ENCODE measurements at regions not wholly inside any gene's neighbourhood (a gene's known extent, or its start where the extent isn't known, plus 50 kb on each side); places are given as distances from the start of the nearest gene placed in this dataset.
"Not testable (repeated sequence)": the region's sequence is repeated elsewhere in the genome, so short reads cannot be mapped to it uniquely, and the experiment has no call there.

DNA sequence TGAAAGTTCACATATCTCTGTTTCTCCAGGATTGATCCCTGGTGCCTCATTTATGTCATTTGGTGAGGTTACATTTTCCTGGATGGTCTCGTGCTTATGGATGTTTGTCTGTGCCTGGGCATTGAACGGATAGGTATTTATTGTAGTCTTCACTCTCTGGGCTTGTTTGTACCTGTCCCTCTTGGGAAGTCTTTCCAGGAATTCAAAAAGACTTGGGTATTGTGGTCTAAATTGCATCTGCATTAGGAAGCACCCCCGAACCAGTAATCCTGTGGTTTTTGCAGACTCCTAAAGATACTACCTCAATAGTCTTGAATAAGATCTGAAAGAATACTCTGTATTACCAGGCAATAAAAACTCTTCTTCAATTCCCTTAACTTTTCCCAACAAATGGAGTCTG is 720.8 kb downstream of the SLC6A15 start:
- H3K27ac Mint-ChIP-seq = no peak overlapping the region
- ATAC-seq = no peak

DNA sequence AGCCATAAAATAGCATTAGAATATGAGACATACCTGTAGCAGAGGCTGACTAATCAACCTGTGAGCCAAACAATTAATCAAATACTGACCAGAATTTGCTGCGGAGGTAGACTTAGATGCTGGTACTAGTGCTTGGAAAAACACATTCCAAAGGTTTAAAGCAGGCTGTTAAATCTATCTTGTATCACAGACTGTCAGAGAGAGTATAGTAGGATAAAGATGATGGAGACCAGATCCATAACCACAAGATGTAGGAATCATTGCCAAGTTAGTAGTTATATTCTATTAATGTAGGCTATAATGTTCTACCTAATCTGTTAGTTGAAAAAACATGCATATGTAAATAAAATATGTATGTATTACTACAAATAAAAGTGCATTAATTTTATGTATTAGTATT is 726.2 kb downstream of the SLC6A15 start:
- ATAC-seq = no peak
- no peaks in the 10 kb centered on the region for H3K4me1 Mint-ChIP-seq
- peaks cover 13% of the 10 kb centered on the region for H3K9me3 Mint-ChIP-seq
- no peak overlapping the region for H3K27ac Mint-ChIP-seq
- no peak overlapping the region for H3K4me3 Mint-ChIP-seq
- H3K36me3 Mint-ChIP-seq = no peaks in the 10 kb centered on the region
- no peak for DNase-seq (ENCODE audit: low spot score in 2 of 2)

More for the DNA sequence above, 720.8 kb downstream of the SLC6A15 start:
- H3K36me3 Mint-ChIP-seq = no peaks in the 10 kb centered on the region
- no peaks in the 10 kb centered on the region for H3K4me1 Mint-ChIP-seq
- peaks cover 17% of the 10 kb centered on the region for H3K9me3 Mint-ChIP-seq
- DNase-seq (ENCODE audit: low spot score in 2 of 2) = no peak
- no peak overlapping the region for H3K4me3 Mint-ChIP-seq

DNA sequence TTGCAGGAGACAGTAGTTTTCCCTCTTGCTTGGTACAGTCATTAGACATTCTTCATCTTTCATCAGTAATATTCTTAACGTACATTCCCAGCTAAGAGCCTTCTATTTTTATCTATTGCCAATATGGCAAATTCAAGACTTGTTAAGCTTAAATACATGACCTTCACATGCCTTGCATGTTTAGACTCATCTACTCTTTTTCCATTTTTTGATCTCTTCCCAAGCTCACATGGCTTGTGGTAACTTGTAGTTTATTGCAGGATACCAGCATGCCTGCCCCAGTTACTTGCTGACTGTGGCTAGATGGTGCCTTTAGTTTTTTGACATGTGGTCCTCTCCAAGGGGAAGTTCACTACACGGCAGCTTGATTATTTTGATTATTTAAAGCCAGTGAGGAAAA is 729.0 kb downstream of the SLC6A15 start:
- ATAC-seq (no peak), DNase-seq (ENCODE audit: low spot score in 2 of 2) (no peak)

DNA sequence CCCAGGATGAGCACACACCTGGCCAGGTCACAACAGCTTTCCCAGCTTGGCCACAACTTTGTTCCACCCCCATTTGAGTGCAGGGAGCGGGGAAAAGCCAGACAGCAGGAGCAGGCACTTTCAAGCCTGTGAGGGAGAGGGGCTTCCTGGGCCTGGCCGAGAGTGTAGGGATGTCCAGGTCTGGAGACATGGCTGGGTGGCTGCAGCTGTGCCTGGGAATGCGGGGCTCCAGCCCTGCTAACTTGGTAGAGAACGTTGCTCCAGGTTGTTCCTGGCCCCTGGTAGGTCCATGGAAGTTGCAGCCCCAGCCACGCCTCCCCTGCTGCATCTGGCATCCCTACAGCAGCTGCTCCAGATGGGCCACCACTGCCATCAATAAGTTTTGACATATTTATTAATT is 738.5 kb downstream of the SLC6A15 start:
- no peaks in the 10 kb centered on the region for H3K4me1 Mint-ChIP-seq
- no peak for ATAC-seq
- DNase-seq (ENCODE audit: low spot score in 2 of 2) = no peak
- peaks cover 10% of the 10 kb centered on the region for H3K9me3 Mint-ChIP-seq
- no peak overlapping the region for H3K27ac Mint-ChIP-seq
- no peak overlapping the region for H3K4me3 Mint-ChIP-seq
- no peaks in the 10 kb centered on the region for H3K36me3 Mint-ChIP-seq

More for the DNA sequence above, 729.0 kb downstream of the SLC6A15 start:
- peaks cover 16% of the 10 kb centered on the region for H3K9me3 Mint-ChIP-seq
- no peaks in the 10 kb centered on the region for H3K36me3 Mint-ChIP-seq
- no peak overlapping the region for H3K27ac Mint-ChIP-seq
- no peaks in the 10 kb centered on the region for H3K4me1 Mint-ChIP-seq
- no peak overlapping the region for H3K4me3 Mint-ChIP-seq

DNA sequence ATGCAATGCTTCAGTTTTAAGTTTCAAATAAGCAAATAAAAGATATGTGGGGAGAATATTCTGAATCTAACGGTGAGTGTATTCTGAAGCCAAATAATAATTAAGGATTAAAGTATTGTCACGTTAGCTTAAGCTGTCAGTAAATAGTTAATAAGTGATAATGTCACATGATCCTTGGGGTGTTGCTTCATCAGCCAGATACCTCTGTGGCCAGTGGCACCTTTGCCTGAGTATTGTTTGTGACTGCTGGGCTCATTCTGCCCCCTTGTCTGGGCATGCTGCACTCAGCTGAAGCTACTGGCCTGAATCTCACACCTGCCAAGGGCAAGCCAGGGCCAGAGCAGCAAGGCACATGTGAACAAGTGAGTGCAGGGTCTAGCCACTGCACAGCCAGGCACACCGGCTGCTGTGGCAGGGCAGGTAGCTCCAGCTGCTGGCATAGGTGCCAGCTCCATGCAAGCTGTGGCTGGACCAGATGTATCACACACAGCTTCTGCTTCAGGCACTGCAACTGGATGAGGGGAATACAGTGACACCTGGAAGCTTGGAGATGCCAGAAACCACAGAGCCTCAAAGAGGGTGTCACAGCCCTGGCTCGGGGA is 739.7 kb downstream of the SLC6A15 start:
- no peaks in the 10 kb centered on the region for H3K4me1 Mint-ChIP-seq
- peaks cover 5% of the 10 kb centered on the region for H3K9me3 Mint-ChIP-seq
- H3K36me3 Mint-ChIP-seq = no peaks in the 10 kb centered on the region
- H3K4me3 Mint-ChIP-seq = no peak overlapping the region
- no peak for ATAC-seq
- H3K27ac Mint-ChIP-seq = no peak overlapping the region
- no peak for DNase-seq (ENCODE audit: low spot score in 2 of 2)

DNA sequence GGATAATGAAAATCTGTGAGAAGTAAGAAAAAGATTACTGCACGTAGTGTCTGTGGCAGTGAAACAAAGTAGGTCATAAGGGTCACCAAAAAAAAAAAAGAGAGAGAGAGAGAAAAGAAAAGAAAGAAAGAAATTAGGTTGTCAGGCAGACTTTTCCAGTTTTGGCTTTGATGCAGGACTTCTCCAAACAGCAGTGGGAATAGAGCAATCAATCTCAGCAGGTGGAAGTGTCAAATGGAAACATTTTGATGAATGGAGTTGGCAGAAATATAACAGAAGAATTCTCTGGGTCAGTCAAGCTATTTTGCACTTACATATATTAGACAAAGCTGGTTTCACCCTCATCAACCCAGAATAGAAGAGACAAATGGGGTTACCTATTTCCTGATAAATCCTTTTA is 745.8 kb downstream of the SLC6A15 start:
- no peak for DNase-seq (ENCODE audit: low spot score in 2 of 2)
- Mint-ChIP-seq H3K9me3 (peaks cover 7% of the 10 kb centered on the region), H3K4me1 (no peaks in the 10 kb centered on the region), H3K4me3 (no peak overlapping the region), H3K27ac (no peak overlapping the region), H3K36me3 (no peaks in the 10 kb centered on the region)
- ATAC-seq = no peak

DNA sequence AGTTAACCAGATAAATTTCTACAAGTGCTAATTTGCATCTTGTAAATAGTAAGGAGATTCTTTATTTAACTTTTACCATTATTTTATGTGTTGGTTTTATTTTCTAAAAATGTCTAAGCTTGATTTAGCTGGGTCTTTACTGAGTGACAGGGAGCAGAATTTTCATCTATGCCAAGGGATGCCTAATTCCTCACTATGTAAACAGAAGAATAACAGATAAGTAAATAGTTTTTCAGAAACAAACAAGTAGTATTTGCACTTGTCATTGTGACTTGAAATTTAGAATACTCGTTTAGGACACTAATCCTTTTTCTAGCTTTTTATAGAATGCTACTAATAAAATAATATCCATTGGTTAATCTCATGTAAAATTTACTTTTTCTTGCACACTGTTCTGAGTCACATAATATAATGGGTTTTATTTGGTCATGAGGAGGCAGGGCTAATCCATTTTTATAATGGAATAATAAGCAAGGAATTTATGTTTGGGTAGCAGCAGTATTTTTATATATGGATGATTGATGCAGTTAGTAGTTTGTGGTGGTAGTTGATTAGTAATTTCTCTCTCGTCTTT is 746.5 kb downstream of the SLC6A15 start:
- ATAC-seq = no peak
- no peaks in the 10 kb centered on the region for H3K4me1 Mint-ChIP-seq

DNA sequence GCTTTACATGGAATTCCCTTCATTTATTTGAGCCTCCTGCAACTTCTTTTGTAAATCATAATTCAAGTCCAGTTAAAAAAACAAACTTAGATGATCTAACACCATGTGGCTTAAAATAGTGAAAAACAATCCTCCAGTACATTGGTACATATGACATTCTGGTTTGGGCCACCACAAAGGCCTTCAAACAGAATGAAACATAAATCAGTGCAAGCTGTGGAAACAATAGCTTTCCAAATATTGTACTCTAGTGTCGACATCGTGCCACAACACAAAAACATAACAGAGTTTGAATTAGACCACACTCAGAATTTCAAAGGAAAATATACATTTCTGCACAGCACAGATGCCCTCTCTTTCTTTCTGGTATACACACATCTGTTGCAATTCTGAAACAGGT is 751.3 kb downstream of the SLC6A15 start:
- no peaks in the 10 kb centered on the region for H3K4me1 Mint-ChIP-seq
- no peak for ATAC-seq
- no peak for DNase-seq (ENCODE audit: low spot score in 2 of 2)
- H3K9me3 Mint-ChIP-seq = peaks cover 4% of the 10 kb centered on the region
- no peak overlapping the region for H3K27ac Mint-ChIP-seq
- no peak overlapping the region for H3K4me3 Mint-ChIP-seq
- no peaks in the 10 kb centered on the region for H3K36me3 Mint-ChIP-seq

More for the DNA sequence above, 746.5 kb downstream of the SLC6A15 start:
- no peak overlapping the region for H3K27ac Mint-ChIP-seq
- DNase-seq (ENCODE audit: low spot score in 2 of 2) = no peak
- H3K4me3 Mint-ChIP-seq = no peak overlapping the region
- no peaks in the 10 kb centered on the region for H3K36me3 Mint-ChIP-seq
- peaks cover 9% of the 10 kb centered on the region for H3K9me3 Mint-ChIP-seq

DNA sequence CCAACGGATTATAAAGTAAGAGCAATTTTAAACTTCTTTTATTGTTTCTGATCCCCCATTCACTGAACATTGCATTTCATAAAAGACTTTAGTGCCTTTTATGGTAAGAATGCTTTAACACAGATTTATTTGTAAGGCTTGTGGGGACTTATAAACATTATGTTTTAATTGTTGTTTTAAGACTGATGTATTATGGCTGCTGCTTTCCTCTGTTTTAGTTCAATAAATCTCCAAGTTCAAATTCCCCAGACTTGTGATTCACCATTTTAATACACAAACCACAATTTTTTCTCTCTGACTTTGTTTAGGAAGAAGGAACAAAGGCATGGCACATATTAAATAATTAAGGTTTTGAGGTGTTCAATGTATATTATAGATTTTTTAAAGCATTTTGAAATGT is 753.3 kb downstream of the SLC6A15 start:
- Mint-ChIP-seq H3K4me1 (no peaks in the 10 kb centered on the region), H3K36me3 (no peaks in the 10 kb centered on the region), H3K4me3 (no peak overlapping the region), H3K9me3 (peaks cover 2% of the 10 kb centered on the region), H3K27ac (no peak overlapping the region)
- ATAC-seq (no peak), DNase-seq (ENCODE audit: low spot score in 2 of 2) (no peak)

DNA sequence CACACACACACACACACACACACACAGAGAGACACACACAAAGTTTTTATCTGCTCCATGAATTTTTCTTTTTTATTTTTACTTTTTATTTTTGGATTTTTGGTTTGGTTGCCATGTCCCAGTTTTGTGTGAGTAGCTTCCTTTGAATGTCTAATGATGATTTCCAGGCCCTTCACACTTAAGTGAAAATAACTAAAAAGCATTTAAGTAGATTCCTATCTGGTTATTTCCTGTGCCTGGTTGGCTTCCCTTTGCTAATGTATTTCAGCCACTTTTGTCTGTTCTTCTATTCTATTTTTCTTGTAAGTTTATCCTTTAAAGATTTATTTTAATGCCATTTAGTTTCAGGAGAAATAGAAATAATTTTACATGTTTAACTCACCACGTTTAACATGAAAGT is 755.4 kb downstream of the SLC6A15 start:
- H3K4me1 Mint-ChIP-seq = no peaks in the 10 kb centered on the region
- no peak overlapping the region for H3K27ac Mint-ChIP-seq
- H3K36me3 Mint-ChIP-seq = no peaks in the 10 kb centered on the region
- H3K4me3 Mint-ChIP-seq = no peak overlapping the region
- no peak for ATAC-seq
- no peak for DNase-seq (ENCODE audit: low spot score in 2 of 2)
- H3K9me3 Mint-ChIP-seq = peaks cover 2% of the 10 kb centered on the region

DNA sequence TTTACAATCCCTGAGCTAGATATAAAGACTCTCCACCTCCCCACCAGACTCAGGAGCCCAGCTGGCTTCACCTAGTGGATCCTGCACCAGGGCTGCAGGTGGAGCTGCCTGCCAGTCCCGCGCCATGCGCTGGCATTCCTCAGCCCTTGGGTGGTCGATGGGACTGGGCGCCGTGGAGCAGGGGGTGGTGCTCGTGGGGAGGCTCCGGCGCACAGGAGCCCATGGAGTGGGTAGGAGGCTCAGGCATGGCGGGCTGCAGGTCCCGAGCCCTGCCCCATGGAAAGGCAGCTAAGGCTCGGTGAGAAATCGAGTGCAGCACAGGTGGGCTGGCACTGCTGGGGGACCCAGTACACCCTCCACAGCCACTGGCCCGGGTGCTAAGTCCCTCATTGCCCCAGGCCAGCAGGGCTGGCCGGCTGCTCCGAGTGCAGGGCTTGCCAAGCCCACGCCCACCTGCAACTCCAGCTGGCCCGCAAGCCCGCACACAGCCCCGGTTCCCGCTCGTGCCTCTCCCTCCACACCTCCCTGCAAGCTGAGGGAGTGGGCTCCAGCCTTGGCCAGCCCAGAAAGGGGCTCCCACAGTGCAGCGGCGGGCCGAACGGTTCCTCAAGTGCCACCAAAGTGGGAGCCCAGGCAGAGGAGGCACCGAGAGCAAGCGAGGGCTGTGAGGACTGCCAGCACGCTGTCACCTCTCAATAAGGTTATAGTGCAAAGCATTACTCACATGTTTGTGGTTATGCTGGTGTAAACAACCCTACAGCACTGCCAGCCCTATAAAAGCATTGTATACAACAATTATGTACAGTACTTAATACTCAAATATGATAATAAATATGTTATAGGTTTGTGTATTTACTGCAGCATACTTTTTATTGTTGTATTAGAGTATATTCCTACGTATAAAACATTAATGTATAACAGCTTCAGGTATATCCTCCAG is 757.3 kb downstream of the SLC6A15 start:
- H3K4me3 Mint-ChIP-seq; ATAC-seq; DNase-seq (ENCODE audit: low spot score in 2 of 2): not testable (repeated sequence)

DNA sequence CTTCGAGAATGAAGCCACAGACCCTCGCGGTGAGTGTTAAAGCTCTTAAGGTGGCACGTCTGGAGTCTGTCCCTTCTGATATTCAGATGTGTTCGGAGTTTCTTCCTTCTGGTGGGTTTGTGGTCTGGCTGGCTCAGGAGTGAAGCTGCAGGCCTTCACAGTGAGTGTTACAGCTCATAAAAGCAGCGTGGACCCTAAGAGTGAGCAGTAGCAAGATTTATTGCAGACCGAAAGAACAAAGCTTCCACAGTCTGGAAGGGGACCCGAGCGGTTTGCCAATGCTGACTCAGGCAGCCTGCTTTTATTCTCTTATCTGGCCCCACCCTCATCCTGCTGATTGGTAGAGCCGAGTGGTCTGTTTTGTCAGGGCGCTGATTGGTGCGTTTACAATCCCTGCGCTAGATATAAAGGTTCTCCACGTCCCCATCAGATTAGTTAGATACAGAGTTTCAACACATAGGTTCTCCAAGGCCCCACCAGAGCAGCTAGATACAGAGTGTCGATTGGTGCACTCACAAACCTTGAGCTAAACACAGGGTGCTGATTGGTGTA is 758.1 kb downstream of the SLC6A15 start:
- not testable (repeated sequence) for DNase-seq (ENCODE audit: low spot score in 2 of 2); H3K4me1 Mint-ChIP-seq; H3K9me3 Mint-ChIP-seq; H3K36me3 Mint-ChIP-seq; H3K27ac Mint-ChIP-seq; ATAC-seq; H3K4me3 Mint-ChIP-seq

More for the DNA sequence above, 757.3 kb downstream of the SLC6A15 start:
- not testable (repeated sequence) for H3K27ac Mint-ChIP-seq, H3K4me1 Mint-ChIP-seq, H3K9me3 Mint-ChIP-seq, H3K36me3 Mint-ChIP-seq

DNA sequence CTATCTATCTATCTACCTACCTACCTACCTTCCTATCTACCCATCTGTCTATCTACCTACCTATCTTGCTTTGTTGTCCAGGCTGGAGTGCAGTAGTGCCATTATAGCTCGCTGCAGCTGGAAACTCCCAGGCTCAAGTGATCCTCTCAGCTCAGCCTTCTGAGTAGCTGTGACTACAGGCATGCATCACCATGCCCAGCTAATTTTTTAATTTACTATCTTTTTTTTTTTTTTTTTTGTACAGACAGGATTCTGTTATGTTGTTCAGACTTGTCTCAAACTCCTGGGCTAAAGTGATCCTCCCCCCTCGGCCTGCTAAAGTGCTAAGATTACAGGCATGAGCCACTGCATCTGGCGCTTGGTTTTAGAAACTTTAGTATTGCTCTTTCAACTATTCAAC is 762.4 kb downstream of the SLC6A15 start:
- H3K4me1 Mint-ChIP-seq = no peaks in the 10 kb centered on the region
- no peak for ATAC-seq
- no peak overlapping the region for H3K4me3 Mint-ChIP-seq
- DNase-seq (ENCODE audit: low spot score in 2 of 2) = no peak
- no peak overlapping the region for H3K27ac Mint-ChIP-seq
- peaks cover 8% of the 10 kb centered on the region for H3K9me3 Mint-ChIP-seq
- no peaks in the 10 kb centered on the region for H3K36me3 Mint-ChIP-seq

DNA sequence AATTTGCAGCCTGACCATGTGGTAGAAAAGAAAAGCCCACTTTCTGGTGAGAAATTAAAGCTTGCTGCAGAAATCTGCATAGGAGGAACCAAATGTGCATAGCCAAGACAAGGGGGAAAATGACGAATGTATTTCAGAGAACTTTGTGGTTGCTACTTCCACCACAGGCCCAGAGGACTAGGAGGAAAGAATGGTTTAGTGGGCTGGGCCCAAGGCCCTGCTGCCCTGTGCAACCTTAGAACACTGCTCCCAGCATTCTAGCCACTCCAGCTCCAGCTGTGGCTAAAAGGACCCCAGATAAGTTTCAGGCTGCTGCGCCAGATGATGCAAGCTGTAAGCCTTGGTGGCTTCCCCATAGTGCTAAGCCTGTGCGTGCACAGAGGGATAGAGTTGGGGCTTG is 764.3 kb downstream of the SLC6A15 start:
- no peak overlapping the region for H3K4me3 Mint-ChIP-seq
- no peak for ATAC-seq

DNA sequence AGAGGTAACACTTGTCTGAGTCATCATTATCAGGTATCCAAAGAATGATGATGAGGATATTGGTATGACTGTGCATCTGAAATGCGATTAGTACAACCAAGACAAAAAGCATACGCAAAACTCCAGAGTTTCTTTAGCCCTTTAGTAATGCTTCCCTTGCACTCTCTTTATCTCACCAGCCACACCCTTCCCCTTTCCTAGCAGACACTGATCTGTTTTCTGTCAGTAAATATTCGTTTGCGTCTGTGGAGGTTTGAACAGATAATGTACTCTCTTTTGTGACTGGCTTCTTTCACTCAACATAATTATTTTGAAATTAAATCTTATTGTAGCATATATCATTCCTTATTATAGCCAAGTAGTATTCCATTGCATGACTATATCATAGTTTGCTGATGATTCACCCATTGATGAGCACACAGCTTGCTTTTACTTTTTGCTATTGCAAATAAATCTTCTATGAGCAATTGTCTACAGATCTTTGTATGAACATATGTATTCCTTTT is 775.7 kb downstream of the SLC6A15 start:
- Mint-ChIP-seq H3K27ac (no peak overlapping the region), H3K36me3 (no peaks in the 10 kb centered on the region), H3K4me3 (no peak overlapping the region), H3K4me1 (no peaks in the 10 kb centered on the region), H3K9me3 (peaks cover 10% of the 10 kb centered on the region)
- DNase-seq (ENCODE audit: low spot score in 2 of 2) (no peak), ATAC-seq (no peak)

More for the DNA sequence above, 764.3 kb downstream of the SLC6A15 start:
- DNase-seq (ENCODE audit: low spot score in 2 of 2) = no peak
- Mint-ChIP-seq H3K4me1 (no peaks in the 10 kb centered on the region), H3K27ac (no peak overlapping the region), H3K9me3 (peaks cover 8% of the 10 kb centered on the region), H3K36me3 (no peaks in the 10 kb centered on the region)

Measured in stimulated activated effector memory CD8-positive, alpha-beta T cell treated with anti-CD3 and anti-CD28 coated beads, Interleukin-12 subunit alpha, Interleukin-12 subunit beta, amount 100 ng/mL, for 72 hours (primary cell).